HPDE6-E6E7 (cell line): ENCODE measurements at regions not wholly inside any gene's neighbourhood (a gene's known extent, or its start where the extent isn't known, plus 50 kb on each side); places are given as distances from the start of the nearest gene placed in this dataset.
A peak's percentile ranks its signal among the peaks of the same experiment; 100 is the strongest.
"Not testable (repeated sequence)": the region's sequence is repeated elsewhere in the genome, so short reads cannot be mapped to it uniquely, and the experiment has no call there.

Source experiments
- DNase-seq: peaks from one replicate; pipeline ENCODE4 v3.0.0; 2011; ENCODE audit warnings: missing footprints; ENCODE audit errors: extremely low spot score

GRCh38 chr11:88061111-88061510, 114.1 kb downstream of the RAB38 start:
- no peak for DNase-seq

DNA sequence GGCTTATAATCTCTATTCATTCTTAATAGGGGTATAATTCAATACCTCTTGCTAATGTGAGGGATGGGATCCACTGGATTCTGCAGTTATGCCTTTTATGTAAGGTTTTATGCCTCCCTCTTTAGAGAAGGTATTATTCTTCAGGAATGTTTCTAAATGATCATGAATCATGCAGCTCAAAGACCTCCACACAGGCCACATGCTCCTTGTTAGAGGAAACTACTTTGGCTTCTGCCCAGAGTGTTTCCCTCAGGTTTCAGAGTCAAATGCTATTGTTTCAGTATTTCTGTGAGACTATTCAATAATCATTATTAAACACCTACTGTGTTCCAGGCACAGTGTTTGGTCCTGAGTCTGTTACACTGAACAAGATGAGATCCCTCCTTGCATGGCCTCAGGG, 115.9 kb downstream of the RAB38 start:
- no peak for DNase-seq

- peak; percentile 36 for DNase-seq
Observed at GRCh38 chr11:88051396-88051795, 123.8 kb downstream of the RAB38 start.

DNA sequence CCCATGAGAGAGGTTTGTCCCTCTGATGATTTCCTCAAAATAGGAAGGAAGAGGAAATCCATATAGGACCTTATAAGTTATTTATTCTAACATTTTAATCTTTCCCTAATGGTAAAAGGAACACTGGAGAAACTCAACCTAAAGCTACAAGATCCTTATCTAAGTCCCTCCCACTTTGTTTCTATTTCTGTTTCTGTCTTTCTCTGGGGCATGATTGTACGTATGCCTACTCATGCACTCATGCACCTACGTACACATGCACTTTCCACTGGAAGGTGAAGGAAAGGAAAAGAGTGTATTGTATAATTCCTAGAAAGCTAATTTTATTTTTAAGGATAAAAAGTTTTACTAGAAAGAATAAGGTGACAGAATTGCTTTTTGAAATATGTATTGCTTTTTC, 125.0 kb downstream of the RAB38 start:
- peak; percentile 19 for DNase-seq

DNA sequence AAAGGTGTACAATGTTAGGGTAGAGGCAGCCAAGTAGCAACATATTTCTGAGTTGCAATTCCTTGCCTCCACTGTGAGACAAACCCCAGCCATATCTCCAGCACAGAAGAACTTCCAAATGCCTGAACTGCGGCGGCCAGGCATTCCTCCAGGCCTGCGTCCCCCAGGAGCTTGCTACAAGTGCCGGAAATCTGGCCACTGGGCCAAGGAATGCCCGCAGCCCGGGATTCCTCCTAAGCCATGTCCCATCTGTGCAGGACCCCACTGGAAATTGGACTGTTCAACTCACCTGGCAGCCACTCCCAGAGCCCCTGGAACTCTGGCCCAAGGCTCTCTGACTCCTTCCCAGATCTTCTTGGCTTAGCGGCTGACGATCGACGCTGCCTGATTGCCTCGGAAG, 130.0 kb downstream of the RAB38 start:
- not testable (repeated sequence) for DNase-seq

GRCh38 chr11:88044658-88045057, 130.6 kb downstream of the RAB38 start:
- DNase-seq: not testable (repeated sequence)

- DNase-seq: no peak
Observed at GRCh38 chr11:88043149-88043548, 132.1 kb downstream of the RAB38 start.

DNA sequence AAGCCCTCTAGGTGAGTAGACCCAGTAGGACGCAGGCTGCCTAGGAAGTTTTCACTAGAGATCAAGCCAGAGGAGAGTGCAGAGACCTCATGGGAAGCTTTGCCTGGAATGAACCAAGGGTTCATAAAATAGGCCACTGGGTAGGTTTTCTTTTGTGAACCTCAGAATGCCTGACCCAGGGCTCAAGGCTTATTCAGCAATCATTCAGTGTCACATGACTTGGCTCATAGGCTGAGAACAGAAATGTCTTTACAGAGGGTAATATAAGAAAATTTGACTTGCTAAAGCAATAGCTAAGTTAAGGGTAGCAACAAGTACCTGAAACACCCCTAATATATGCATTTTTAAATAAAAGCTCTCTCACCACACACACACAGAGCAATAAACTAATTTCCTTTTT, 132.6 kb downstream of the RAB38 start:
- DNase-seq: no peak

- no peak for DNase-seq
Observed at GRCh38 chr11:88042238-88042637, 133.0 kb downstream of the RAB38 start.

DNA sequence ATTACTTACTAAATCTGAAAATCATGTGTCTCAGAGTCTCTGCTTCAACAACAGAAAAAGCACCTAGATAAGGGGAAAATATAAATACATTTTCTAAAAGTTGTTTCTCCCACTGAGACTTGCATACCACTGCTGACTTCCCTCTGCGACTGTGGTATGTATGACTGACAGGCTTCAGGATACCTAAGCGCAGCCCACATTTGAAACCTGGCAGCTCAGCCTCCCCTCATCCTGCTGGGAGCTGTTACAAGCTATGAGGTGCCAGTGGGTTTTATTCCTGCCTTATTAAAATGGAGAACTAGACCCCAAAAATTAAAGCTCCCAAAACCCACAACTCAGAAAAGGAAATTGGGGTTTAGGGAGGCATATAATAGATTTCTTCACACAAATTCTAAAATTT, 133.6 kb downstream of the RAB38 start:
- DNase-seq: no peak

- DNase-seq: no peak
Observed at GRCh38 chr11:88040148-88040496, 135.1 kb downstream of the RAB38 start.

GRCh38 chr11:88039476-88040147, 135.6 kb downstream of the RAB38 start:
- DNase-seq: no peak

GRCh38 chr11:88038063-88038462, 137.2 kb downstream of the RAB38 start:
- no peak for DNase-seq

GRCh38 chr11:88036701-88037100, 138.5 kb downstream of the RAB38 start:
- no peak for DNase-seq

GRCh38 chr11:88035271-88035670, 140.0 kb downstream of the RAB38 start:
- no peak for DNase-seq

DNA sequence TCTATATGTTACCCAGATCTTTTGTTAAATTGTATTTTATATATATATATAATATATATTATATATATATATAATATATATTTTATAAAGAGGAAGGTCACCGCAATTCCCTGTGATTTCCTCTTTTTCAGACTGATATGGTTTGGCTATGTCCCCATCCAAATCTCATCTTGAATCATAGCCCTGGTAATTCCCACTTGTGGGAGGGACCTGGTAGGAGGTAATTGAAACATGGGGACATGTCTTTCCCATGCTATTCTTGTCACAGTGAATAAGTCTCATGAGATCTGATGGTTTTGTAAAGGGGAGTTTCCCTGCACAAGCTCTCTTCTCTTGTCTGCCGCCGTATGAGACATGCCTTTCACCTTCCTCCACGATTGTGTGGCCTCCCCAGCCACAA, 157.6 kb downstream of the RAB38 start:
- no peak for DNase-seq

DNA sequence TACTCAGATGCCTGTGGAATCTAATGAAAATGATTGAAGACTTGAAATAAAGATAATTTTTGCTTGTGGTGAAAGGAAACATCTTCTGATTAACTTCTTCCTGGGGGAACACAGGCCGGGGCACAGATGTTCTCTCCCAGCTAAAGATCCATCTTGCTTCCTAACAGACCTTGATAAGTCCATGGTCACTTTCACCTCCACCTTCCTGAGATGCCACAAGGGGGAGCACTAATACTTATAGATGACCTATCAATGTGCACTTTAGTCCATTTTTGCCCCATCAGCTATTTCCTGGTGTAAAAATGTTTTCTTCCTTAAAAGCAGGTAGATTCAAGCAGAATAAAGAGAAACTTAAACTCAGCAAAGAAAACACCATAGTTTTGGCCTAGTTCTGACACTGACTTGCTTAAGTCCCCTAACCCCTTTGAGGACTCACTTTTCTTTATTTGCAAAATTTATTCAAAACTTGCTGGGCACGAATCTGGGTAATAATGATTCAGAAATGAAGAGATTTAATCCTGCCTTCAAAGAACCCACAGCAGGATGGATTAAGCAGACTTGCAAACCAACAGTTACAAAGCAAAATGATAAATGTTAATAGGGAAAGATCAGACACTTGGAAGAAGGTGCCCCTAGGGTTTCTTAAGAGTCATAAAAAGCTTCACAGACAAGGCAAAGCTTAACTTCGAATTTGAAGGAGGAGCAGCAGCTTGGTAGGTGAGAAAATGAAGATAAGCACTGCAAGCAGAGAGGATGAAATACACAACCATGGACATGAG, 158.7 kb downstream of the RAB38 start:
- DNase-seq: peak; percentile 20

GRCh38 chr11:88015170-88015569, 160.1 kb downstream of the RAB38 start:
- no peak for DNase-seq

- no peak for DNase-seq
Observed at GRCh38 chr11:88013508-88014065, 161.7 kb downstream of the RAB38 start.

DNA sequence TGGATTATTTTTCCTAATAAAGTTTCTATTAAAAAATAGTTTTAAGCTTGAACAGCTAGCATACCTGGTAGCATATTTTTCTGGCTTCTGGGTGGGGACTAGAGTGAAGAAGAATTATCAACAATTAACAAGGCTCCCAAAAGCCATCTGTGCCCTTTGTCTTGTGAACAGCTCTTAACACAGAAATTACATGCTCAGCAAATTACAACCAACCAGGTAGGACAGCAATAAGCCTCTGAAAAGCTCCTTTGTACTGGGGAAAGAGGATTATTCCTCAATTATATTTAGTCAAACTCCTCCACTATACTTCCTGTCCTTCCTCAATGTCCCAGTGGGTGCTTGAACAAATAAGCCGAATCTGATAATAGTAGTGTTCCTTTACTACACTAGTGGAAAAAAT, 162.8 kb downstream of the RAB38 start:
- no peak for DNase-seq

DNA sequence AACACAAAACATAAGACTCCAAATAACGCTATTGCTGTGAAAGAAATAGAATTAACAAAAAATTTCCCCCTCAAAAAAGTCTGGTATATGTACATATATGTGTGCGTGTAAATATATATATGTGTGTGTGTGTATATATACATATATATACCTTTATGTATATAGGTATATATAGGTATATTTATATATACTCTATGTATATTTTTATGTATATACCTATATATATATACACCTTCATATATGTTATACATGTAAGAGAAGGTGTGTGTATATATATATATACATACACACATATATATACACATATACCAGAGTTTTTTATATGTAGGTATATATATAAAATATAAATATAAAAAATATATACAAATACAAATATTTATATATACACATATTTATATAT, 199.2 kb downstream of the RAB38 start:
- DNase-seq: no peak

- no peak for DNase-seq
Observed at GRCh38 chr11:87974797-87975196, 200.4 kb downstream of the RAB38 start.

GRCh38 chr11:87972133-87972532, 203.1 kb downstream of the RAB38 start:
- DNase-seq: no peak
